Nephron progenitor cell (in vitro differentiated cells): ENCODE measurements at regions not wholly inside any gene's neighbourhood (a gene's known extent, or its start where the extent isn't known, plus 50 kb on each side); places are given as distances from the start of the nearest gene placed in this dataset.

Source experiments
- DNase-seq: peaks from one replicate; pipeline ENCODE4 v3.0.0; 2021
- H3K27ac Mint-ChIP-seq: 2 replicates; pipeline ENCODE4 v1.8.0; 2021; ENCODE audit warnings: mild to moderate bottlenecking, moderate library complexity, mixed read lengths
- H3K27me3 Mint-ChIP-seq: 2 replicates; pipeline ENCODE4 v1.8.0; 2021; ENCODE audit warnings: mild to moderate bottlenecking, low read depth, mixed read lengths; ENCODE audit not compliant: poor library complexity
- H3K36me3 Mint-ChIP-seq: 2 replicates; pipeline ENCODE4 v1.8.0; 2021; ENCODE audit warnings: low read depth, mixed read lengths
- H3K4me1 Mint-ChIP-seq: 2 replicates; pipeline ENCODE4 v1.8.0; 2021; ENCODE audit warnings: mixed read lengths
- H3K4me3 Mint-ChIP-seq: 2 replicates; pipeline ENCODE4 v1.8.0; 2021; ENCODE audit warnings: mild to moderate bottlenecking, moderate library complexity, mixed read lengths
- H3K9me3 Mint-ChIP-seq: 2 replicates; pipeline ENCODE4 v1.8.0; 2021; ENCODE audit warnings: mild to moderate bottlenecking, moderate library complexity, mixed read lengths
- TF ChIP-seq, protein P1 (sequence below): fragments of 200-600 bp; sonication (generic); IDR thresholded peaks from 2 replicates; pipeline ENCODE4 v1.5.0; 2021; ENCODE audit warnings: antibody characterized with exemption

DNA sequence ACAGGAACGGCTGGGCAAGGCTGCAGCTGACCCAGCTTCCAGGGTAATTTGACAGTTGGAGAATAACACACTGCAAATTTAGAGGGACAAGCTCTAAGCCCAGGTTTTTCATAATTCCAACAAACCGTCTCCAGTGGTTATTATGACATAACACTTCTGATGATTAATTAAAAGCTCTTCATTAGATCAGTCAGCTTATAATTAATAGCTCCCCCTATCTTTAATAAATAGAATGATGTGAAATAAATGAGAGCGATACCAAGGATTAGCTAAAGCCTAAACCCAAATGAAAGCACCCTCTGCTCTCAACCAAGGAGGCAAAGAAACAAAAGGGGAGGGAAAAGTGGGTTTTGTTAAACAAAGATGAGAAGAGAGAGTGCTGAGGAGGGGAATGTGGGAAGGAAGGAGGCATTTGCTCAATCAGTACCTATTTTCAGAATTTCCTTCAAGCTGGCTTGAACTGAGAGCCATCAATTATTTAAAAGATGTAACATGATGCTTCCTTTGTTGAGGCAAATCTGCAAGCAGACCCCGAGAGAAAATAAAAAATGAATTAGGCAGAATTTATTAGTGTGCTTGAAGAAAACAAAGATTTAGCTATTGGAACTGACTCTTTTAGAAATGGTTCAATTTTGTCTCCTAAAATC lies 221.8 kb upstream of the ESRRG start:
- H3K4me3 Mint-ChIP-seq: no peak overlapping the region
- no peak for DNase-seq
- H3K36me3 Mint-ChIP-seq: no peaks in the 10 kb centered on the region
- TF ChIP-seq, protein P1, sequence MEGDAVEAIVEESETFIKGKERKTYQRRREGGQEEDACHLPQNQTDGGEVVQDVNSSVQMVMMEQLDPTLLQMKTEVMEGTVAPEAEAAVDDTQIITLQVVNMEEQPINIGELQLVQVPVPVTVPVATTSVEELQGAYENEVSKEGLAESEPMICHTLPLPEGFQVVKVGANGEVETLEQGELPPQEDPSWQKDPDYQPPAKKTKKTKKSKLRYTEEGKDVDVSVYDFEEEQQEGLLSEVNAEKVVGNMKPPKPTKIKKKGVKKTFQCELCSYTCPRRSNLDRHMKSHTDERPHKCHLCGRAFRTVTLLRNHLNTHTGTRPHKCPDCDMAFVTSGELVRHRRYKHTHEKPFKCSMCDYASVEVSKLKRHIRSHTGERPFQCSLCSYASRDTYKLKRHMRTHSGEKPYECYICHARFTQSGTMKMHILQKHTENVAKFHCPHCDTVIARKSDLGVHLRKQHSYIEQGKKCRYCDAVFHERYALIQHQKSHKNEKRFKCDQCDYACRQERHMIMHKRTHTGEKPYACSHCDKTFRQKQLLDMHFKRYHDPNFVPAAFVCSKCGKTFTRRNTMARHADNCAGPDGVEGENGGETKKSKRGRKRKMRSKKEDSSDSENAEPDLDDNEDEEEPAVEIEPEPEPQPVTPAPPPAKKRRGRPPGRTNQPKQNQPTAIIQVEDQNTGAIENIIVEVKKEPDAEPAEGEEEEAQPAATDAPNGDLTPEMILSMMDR: no peak
- peaks cover 5% of the 10 kb centered on the region for H3K4me1 Mint-ChIP-seq
- H3K27ac Mint-ChIP-seq: peak overlapping the region; percentile 66
- no peaks in the 10 kb centered on the region for H3K27me3 Mint-ChIP-seq
- H3K9me3 Mint-ChIP-seq: no peaks in the 10 kb centered on the region

GRCh38 chr1:216937491-216937890 lies 214.3 kb upstream of the ESRRG start:
- Mint-ChIP-seq H3K27ac (no peak overlapping the region), H3K27me3 (peaks cover under 1% of the 10 kb centered on the region), H3K4me3 (no peak overlapping the region), H3K36me3 (no peaks in the 10 kb centered on the region), H3K9me3 (no peaks in the 10 kb centered on the region), H3K4me1 (no peaks in the 10 kb centered on the region)
- no peak for DNase-seq
- TF ChIP-seq, protein P1: no peak

- H3K36me3 Mint-ChIP-seq: no peaks in the 10 kb centered on the region
- no peak overlapping the region for H3K4me3 Mint-ChIP-seq
These were observed 213.6 kb upstream of the ESRRG start for GRCh38 chr1:216936779-216937178.

GRCh38 chr1:216935901-216936300 lies 212.7 kb upstream of the ESRRG start:
- no peak overlapping the region for H3K4me3 Mint-ChIP-seq
- no peaks in the 10 kb centered on the region for H3K9me3 Mint-ChIP-seq
- no peaks in the 10 kb centered on the region for H3K4me1 Mint-ChIP-seq
- TF ChIP-seq, protein P1: no peak
- no peak for DNase-seq
- H3K36me3 Mint-ChIP-seq: no peaks in the 10 kb centered on the region
- no peak overlapping the region for H3K27ac Mint-ChIP-seq
- peaks cover 3% of the 10 kb centered on the region for H3K27me3 Mint-ChIP-seq

More at GRCh38 chr1:216936779-216937178, 213.6 kb upstream of the ESRRG start:
- TF ChIP-seq, protein P1: no peak
- Mint-ChIP-seq H3K27ac (no peak overlapping the region), H3K27me3 (peaks cover 3% of the 10 kb centered on the region), H3K9me3 (no peaks in the 10 kb centered on the region), H3K4me1 (no peaks in the 10 kb centered on the region)
- no peak for DNase-seq

DNA sequence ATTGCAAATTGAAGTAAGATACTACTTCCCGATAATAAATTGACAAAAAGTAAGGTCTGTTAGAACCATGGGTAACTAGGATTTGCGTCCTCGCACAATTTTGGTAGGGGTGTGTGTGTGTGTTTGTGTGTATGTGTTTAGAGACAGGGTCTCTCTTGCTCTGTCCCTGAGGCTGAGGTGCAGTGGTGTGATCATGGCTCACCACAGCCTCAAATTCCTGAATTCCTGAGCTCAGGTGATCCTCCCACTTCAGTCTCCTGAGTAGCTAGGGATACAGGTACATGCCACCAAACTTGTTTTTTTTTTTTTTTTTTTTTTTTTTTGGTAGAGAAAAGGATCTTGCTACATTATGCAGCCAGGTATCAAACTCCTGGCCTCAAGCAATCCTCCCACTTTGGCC lies 209.2 kb upstream of the ESRRG start:
- H3K27me3 Mint-ChIP-seq: peaks cover 3% of the 10 kb centered on the region
- no peaks in the 10 kb centered on the region for H3K36me3 Mint-ChIP-seq
- DNase-seq: no peak
- H3K4me3 Mint-ChIP-seq: no peak overlapping the region
- peaks cover 2% of the 10 kb centered on the region for H3K4me1 Mint-ChIP-seq
- H3K9me3 Mint-ChIP-seq: no peaks in the 10 kb centered on the region
- TF ChIP-seq, protein P1: no peak
- H3K27ac Mint-ChIP-seq: no peak overlapping the region

- no peaks in the 10 kb centered on the region for H3K9me3 Mint-ChIP-seq
- H3K27ac Mint-ChIP-seq: no peak overlapping the region
- peaks cover 5% of the 10 kb centered on the region for H3K27me3 Mint-ChIP-seq
- no peaks in the 10 kb centered on the region for H3K36me3 Mint-ChIP-seq
- peaks cover 13% of the 10 kb centered on the region for H3K4me1 Mint-ChIP-seq
- TF ChIP-seq, protein P1: no peak
- H3K4me3 Mint-ChIP-seq: no peak overlapping the region
- DNase-seq: no peak
These were observed 206.8 kb upstream of the ESRRG start for GRCh38 chr1:216929870-216930582.
